ENCODE measurements at regions not wholly inside any gene's neighbourhood (a gene's known extent, or its start where the extent isn't known, plus 50 kb on each side); places are given as distances from the start of the nearest gene placed in this dataset.
A peak's percentile ranks its signal among the peaks of the same experiment; 100 is the strongest.

- ATAC-seq (no peak), DNase-seq (no peak)
- ChIA-PET CTCF (no interaction called here), POLR2A (no interaction called here)
- Mint-ChIP-seq H3K36me3 (ENCODE audit: low read depth) (no peaks in the 10 kb centered on the region), H3K4me3 (no peak overlapping the region), H3K27me3 (peaks cover 2% of the 10 kb centered on the region), H3K27ac (no peak overlapping the region), H3K4me1 (peaks cover 18% of the 10 kb centered on the region), H3K9me3 (ENCODE audit: low read depth) (peaks cover 3% of the 10 kb centered on the region)
- intact Hi-C loops (cut with DNase I, micrococcal nuclease) = no loop called here
These were observed 730.2 kb upstream of the DPPA4 start for GRCh38 chr3:110067527-110067926.

DNA sequence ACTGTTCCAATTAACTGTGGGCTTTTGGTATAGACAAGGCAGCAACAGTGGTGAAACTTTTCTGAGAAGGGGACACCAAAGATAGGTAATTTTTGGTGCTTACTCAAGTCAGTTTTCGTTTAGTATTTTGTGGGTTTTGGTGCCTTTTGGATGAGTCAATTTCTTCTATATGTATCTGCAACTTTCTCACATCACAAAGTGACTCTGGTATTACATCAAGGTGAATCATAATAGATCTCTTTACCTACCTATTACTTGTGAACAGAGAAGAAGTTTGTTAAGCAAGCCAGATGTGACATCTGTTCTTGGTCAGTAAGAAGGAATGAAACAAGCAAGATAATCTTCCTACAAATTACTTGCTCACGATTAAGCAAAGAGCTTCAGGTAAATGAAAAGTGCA lies 732.4 kb upstream of the DPPA4 start:
- H3K27me3 Mint-ChIP-seq = no peaks in the 10 kb centered on the region
- ATAC-seq (peak; percentile 93), DNase-seq (no peak)
- peaks cover 5% of the 10 kb centered on the region for H3K9me3 Mint-ChIP-seq (ENCODE audit: low read depth)
- peaks cover 18% of the 10 kb centered on the region for H3K4me1 Mint-ChIP-seq
- no peak overlapping the region for H3K4me3 Mint-ChIP-seq
- POLR2A ChIA-PET = no interaction called here
- no peaks in the 10 kb centered on the region for H3K36me3 Mint-ChIP-seq (ENCODE audit: low read depth)
- CTCF ChIA-PET = no interaction called here
- H3K27ac Mint-ChIP-seq = no peak overlapping the region
- intact Hi-C loops (cut with DNase I, micrococcal nuclease) = loop anchor here in 1 of 2 experiments (10.0 kb wide), 1 partner anchor 1475 kb away; the partner anchor contains the start of gene CD96

DNA sequence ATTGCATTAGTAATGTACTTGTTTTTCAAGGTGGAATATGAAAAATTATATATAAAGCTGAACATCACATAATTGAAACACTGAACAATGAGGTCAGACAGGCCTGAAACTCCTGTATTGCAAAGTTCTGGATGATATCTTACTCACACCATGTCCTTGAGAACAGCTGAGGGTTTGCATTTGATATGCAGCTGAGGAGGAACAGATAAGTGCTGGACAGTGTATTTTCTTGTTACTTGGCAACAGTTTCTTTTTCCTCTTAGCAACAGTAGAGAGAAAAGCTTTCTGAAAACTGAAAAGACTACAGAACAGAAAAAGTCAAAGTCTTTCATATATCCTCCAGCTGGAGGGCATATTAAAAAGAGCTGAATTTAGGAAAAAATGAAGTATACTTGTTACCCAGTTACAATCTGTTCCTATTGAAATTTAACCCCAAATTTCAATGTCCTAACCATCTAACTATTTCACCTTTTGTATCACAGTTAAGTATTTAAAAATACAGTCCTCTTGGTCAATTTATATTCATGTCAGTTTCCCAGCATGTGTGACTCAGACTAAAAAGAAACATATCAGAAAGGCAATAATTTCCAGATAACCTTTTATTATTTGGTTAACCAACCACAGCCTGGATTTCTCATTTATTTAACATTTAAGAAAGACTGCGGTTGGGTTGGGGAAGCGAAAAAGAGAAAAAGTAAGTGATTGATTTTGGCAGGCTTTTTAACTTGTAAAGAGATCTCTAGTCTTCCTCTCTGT lies 733.0 kb upstream of the DPPA4 start:
- H3K4me3 Mint-ChIP-seq = no peak overlapping the region
- intact Hi-C loops (cut with DNase I, micrococcal nuclease) = loop anchor here in 1 of 2 experiments (10.0 kb wide), 1 partner anchor 1474 kb away; the partner anchor contains the start of gene CD96
- CTCF ChIA-PET = no interaction called here
- H3K27ac Mint-ChIP-seq = no peak overlapping the region
- H3K4me1 Mint-ChIP-seq = peaks cover 18% of the 10 kb centered on the region
- no peak for DNase-seq
- POLR2A ChIA-PET = no interaction called here
- peak; percentile 71 for ATAC-seq
- no peaks in the 10 kb centered on the region for H3K36me3 Mint-ChIP-seq (ENCODE audit: low read depth)
- no peaks in the 10 kb centered on the region for H3K27me3 Mint-ChIP-seq
- H3K9me3 Mint-ChIP-seq (ENCODE audit: low read depth) = peaks cover 5% of the 10 kb centered on the region

DNA sequence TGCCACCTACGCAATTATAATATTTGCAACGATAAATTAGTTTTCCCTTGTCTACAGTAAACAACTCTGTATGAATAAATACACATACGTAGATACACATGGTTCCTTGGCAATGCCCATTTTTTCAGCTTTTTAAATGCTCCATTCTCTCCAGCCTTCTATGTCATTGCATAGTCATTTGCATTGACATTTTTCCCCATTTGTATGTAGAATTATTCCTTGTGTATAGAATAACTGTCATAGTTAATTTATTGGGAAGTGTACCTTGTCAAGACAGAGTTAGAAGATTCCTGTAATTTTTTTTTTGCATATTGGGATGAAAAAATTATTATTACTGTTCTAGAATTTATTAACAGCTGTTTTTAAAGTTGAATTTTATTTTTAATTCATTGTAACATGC lies 736.7 kb upstream of the DPPA4 start:
- peaks cover 2% of the 10 kb centered on the region for H3K9me3 Mint-ChIP-seq (ENCODE audit: low read depth)
- no peak for DNase-seq
- no peak overlapping the region for H3K27ac Mint-ChIP-seq
- intact Hi-C loops (cut with DNase I, micrococcal nuclease) = loop anchor here in 1 of 2 experiments (10.0 kb wide), 1 partner anchor 1471 kb away; the partner anchor contains the start of gene CD96
- H3K36me3 Mint-ChIP-seq (ENCODE audit: low read depth) = no peaks in the 10 kb centered on the region
- H3K4me3 Mint-ChIP-seq = no peak overlapping the region
- no peaks in the 10 kb centered on the region for H3K27me3 Mint-ChIP-seq
- CTCF ChIA-PET = no interaction called here
- no peak for ATAC-seq
- POLR2A ChIA-PET = no interaction called here
- H3K4me1 Mint-ChIP-seq = peaks cover 14% of the 10 kb centered on the region

- Mint-ChIP-seq H3K36me3 (ENCODE audit: low read depth) (no peaks in the 10 kb centered on the region), H3K9me3 (ENCODE audit: low read depth) (peaks cover 2% of the 10 kb centered on the region), H3K4me3 (no peak overlapping the region), H3K27ac (no peak overlapping the region), H3K4me1 (no peaks in the 10 kb centered on the region), H3K27me3 (no peaks in the 10 kb centered on the region)
- DNase-seq (no peak), ATAC-seq (no peak)
- ChIA-PET POLR2A (no interaction called here), CTCF (no interaction called here)
- intact Hi-C loops (cut with DNase I, micrococcal nuclease) = loop anchor here in 1 of 2 experiments (10.0 kb wide), 1 partner anchor 1468 kb away; the partner anchor contains the start of gene CD96
These were observed 739.7 kb upstream of the DPPA4 start for GRCh38 chr3:110077093-110077492.

DNA sequence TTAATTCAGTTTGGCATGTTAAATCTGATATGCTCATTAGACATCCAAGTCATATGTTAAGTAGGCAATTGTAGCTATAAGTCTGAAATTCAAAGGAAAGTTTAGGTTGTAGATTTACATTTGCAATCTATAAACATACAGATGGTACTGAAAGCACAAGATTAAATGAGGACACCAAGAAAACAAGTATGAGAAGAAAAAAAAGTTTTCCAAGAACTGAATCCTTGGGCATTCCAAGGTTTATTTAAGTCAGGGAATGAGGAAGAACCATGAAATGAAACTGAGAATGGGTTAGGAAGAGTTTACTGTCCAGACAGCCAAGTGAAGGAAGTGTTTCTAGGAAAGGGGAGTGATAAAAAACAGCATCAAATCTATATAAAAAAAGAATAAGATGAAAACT lies 756.1 kb upstream of the DPPA4 start:
- Mint-ChIP-seq H3K9me3 (ENCODE audit: low read depth) (peaks cover 3% of the 10 kb centered on the region), H3K27ac (no peak overlapping the region), H3K4me3 (no peak overlapping the region), H3K27me3 (peaks cover 4% of the 10 kb centered on the region), H3K4me1 (no peaks in the 10 kb centered on the region), H3K36me3 (ENCODE audit: low read depth) (no peaks in the 10 kb centered on the region)
- intact Hi-C loops (cut with DNase I, micrococcal nuclease) = no loop called here
- CTCF ChIA-PET = no interaction called here
- ATAC-seq (no peak), DNase-seq (no peak)
- POLR2A ChIA-PET = no interaction called here

- no peak for ATAC-seq
- Mint-ChIP-seq H3K4me1 (no peaks in the 10 kb centered on the region), H3K27ac (no peak overlapping the region), H3K27me3 (peaks cover 4% of the 10 kb centered on the region), H3K36me3 (ENCODE audit: low read depth) (no peaks in the 10 kb centered on the region), H3K4me3 (no peak overlapping the region), H3K9me3 (ENCODE audit: low read depth) (peaks cover 3% of the 10 kb centered on the region)
- no peak for DNase-seq
- ChIA-PET CTCF (no interaction called here), POLR2A (no interaction called here)
- intact Hi-C loops (cut with DNase I, micrococcal nuclease) = no loop called here
These were observed 756.6 kb upstream of the DPPA4 start for GRCh38 chr3:110093812-110094401.

GRCh38 chr3:110099711-110100110 lies 762.4 kb upstream of the DPPA4 start:
- Mint-ChIP-seq H3K27me3 (peaks cover 3% of the 10 kb centered on the region), H3K4me1 (no peaks in the 10 kb centered on the region), H3K9me3 (ENCODE audit: low read depth) (peaks cover 3% of the 10 kb centered on the region), H3K27ac (no peak overlapping the region), H3K36me3 (ENCODE audit: low read depth) (no peaks in the 10 kb centered on the region), H3K4me3 (no peak overlapping the region)
- ChIA-PET POLR2A (no interaction called here), CTCF (no interaction called here)
- intact Hi-C loops (cut with DNase I, micrococcal nuclease) = no loop called here
- no peak for DNase-seq
- no peak for ATAC-seq

DNA sequence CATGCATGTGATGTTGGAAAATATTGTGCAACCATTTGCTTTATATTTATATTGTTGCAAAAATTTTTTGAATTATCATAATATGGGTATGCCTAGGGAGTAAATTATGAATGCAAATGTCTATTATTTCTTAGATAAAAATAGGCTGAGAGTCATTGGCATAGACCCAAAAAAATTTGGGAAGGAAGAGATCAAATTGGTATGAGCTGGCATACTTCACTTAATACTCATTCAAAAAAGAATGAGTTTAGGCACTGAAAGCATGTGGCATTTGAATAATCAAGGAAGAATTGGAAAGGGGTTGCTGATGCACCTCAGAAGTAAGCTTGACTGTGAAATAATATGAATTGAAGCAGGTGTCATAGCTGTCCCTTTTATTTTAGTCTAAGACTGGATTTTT lies 764.0 kb upstream of the DPPA4 start:
- ATAC-seq (no peak), DNase-seq (no peak)
- intact Hi-C loops (cut with DNase I, micrococcal nuclease) = no loop called here
- peaks cover 3% of the 10 kb centered on the region for H3K27me3 Mint-ChIP-seq
- no peak overlapping the region for H3K4me3 Mint-ChIP-seq
- H3K9me3 Mint-ChIP-seq (ENCODE audit: low read depth) = peaks cover 3% of the 10 kb centered on the region
- no peaks in the 10 kb centered on the region for H3K36me3 Mint-ChIP-seq (ENCODE audit: low read depth)
- no peaks in the 10 kb centered on the region for H3K4me1 Mint-ChIP-seq
- H3K27ac Mint-ChIP-seq = no peak overlapping the region
- POLR2A ChIA-PET = no interaction called here
- CTCF ChIA-PET = no interaction called here

DNA sequence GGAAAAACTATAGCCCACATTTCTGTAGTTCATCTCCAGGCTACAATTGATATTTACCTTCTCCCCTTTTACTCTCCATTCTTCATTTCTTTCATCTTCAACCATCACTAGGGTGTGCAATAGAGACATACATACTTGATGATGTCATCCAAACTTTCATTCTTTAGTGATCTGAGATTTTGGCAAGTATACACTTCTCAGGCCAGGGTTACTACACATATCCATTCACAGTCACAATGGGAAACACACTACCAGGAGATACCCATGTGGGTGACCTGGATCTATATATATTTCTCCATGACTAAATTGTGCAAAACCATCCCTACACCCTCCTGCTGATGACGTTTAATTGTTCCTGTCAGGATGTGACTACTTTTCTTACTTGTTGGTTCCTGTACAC lies 769.5 kb upstream of the DPPA4 start:
- Mint-ChIP-seq H3K36me3 (ENCODE audit: low read depth) (no peaks in the 10 kb centered on the region), H3K27ac (no peak overlapping the region), H3K9me3 (ENCODE audit: low read depth) (no peaks in the 10 kb centered on the region), H3K27me3 (peaks cover 2% of the 10 kb centered on the region), H3K4me3 (no peak overlapping the region), H3K4me1 (no peaks in the 10 kb centered on the region)
- intact Hi-C loops (cut with DNase I, micrococcal nuclease) = no loop called here
- POLR2A ChIA-PET = interaction anchor here (0.6 kb wide), 1 partner anchor 335 kb away, joined by 4 read pairs; no protein-coding TSS in a partner anchor
- DNase-seq (no peak), ATAC-seq (no peak)
- CTCF ChIA-PET = no interaction called here

DNA sequence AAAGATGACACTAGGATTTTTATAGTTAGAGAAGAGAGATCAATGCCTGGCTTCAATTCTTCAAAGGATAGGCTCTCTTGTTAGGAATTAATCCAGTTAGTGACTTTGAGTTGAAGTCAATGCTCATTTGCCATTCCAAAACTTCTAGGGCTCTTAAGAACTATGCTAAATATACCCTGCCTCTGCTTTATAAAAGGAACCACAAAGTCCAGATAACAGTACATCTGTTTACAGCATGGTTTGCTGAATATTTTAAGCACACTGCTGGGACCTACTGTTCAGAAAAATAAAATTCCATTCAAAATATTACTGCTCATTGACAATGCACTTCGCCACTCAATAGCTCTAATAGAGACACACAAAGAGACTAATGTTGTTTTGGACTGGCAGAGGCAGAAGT lies 786.6 kb upstream of the DPPA4 start:
- Mint-ChIP-seq H3K27ac (no peak overlapping the region), H3K4me3 (no peak overlapping the region), H3K4me1 (no peaks in the 10 kb centered on the region), H3K9me3 (ENCODE audit: low read depth) (no peaks in the 10 kb centered on the region), H3K36me3 (ENCODE audit: low read depth) (no peaks in the 10 kb centered on the region), H3K27me3 (no peaks in the 10 kb centered on the region)
- no peak for ATAC-seq
- intact Hi-C loops (cut with DNase I, micrococcal nuclease) = no loop called here
- ChIA-PET CTCF (no interaction called here), POLR2A (no interaction called here)
- DNase-seq = no peak

GRCh38 chr3:110126065-110126464 lies 788.7 kb upstream of the DPPA4 start:
- Mint-ChIP-seq H3K36me3 (ENCODE audit: low read depth) (no peaks in the 10 kb centered on the region), H3K9me3 (ENCODE audit: low read depth) (no peaks in the 10 kb centered on the region), H3K4me1 (no peaks in the 10 kb centered on the region), H3K4me3 (no peak overlapping the region), H3K27me3 (no peaks in the 10 kb centered on the region), H3K27ac (no peak overlapping the region)
- DNase-seq (no peak), ATAC-seq (no peak)
- intact Hi-C loops (cut with DNase I, micrococcal nuclease) = no loop called here
- CTCF ChIA-PET = no interaction called here
- POLR2A ChIA-PET = no interaction called here
